ENCODE measurements at regions not wholly inside any gene's neighbourhood (a gene's known extent, or its start where the extent isn't known, plus 50 kb on each side); places are given as distances from the start of the nearest gene placed in this dataset.

- ATAC-seq (ENCODE audit: poor library complexity), result no peak
- DNase-seq, result no peak
- no peak for TF ChIP-seq CTCF (IDR thresholded peaks at IDR 0.05)
- H3K9me3 ChIP-seq (ENCODE audit: control insufficient read depth in 1 of 2, insufficient read depth in 1 of 2, low read length in 2 of 2), result peaks cover 0 to 4% of the 10 kb centered on the region in 2 experiments
- CTCF ChIA-PET, result no interaction called here
- Mint-ChIP-seq H3K4me3 (no peak overlapping the region), H3K27ac (no peak overlapping the region), H3K4me1 (ENCODE audit: low read depth) (no peaks in the 10 kb centered on the region), H3K9me3 (peaks cover 5% of the 10 kb centered on the region), H3K27me3 (no peaks in the 10 kb centered on the region), H3K36me3 (ENCODE audit: low read depth) (no peaks in the 10 kb centered on the region)
- intact Hi-C loops (cut with DNase I, micrococcal nuclease), result no loop called here
- H3K27ac ChIP-seq (ENCODE audit: low read depth in 1 of 2, low read length in 2 of 2), result no peak overlapping the region
- H3K36me3 ChIP-seq (ENCODE audit: insufficient read depth, low read length), result no peaks in the 10 kb centered on the region
- POLR2A ChIA-PET, result no interaction called here
- H3K4me3 ChIP-seq (ENCODE audit: low read length), result no peak overlapping the region
- no peaks in the 10 kb centered on the region for H3K4me1 ChIP-seq (ENCODE audit: insufficient read depth, low read length)
- H3K27me3 ChIP-seq (ENCODE audit: control insufficient read depth in 1 of 2, insufficient read depth in 2 of 2, low read length in 2 of 2), result no peaks in the 10 kb centered on the region
These were observed 421.1 kb downstream of the PTH2R start for GRCh38 chr2:208827549-208828221.

- TF ChIP-seq CTCF (IDR thresholded peaks at IDR 0.05), result no peak
- no peaks in the 10 kb centered on the region for H3K27me3 Mint-ChIP-seq
- no peaks in the 10 kb centered on the region for H3K4me1 Mint-ChIP-seq (ENCODE audit: low read depth)
- Histone ChIP-seq H3K27ac (ENCODE audit: low read depth in 1 of 2, low read length in 2 of 2) (no peak overlapping the region), H3K27me3 (ENCODE audit: control insufficient read depth in 1 of 2, insufficient read depth in 2 of 2, low read length in 2 of 2) (no peaks in the 10 kb centered on the region), H3K9me3 (ENCODE audit: control insufficient read depth in 1 of 2, insufficient read depth in 1 of 2, low read length in 2 of 2) (no peaks in the 10 kb centered on the region), H3K4me3 (ENCODE audit: low read length) (no peak overlapping the region), H3K4me1 (ENCODE audit: insufficient read depth, low read length) (no peaks in the 10 kb centered on the region), H3K36me3 (ENCODE audit: insufficient read depth, low read length) (no peaks in the 10 kb centered on the region)
- no peak overlapping the region for H3K4me3 Mint-ChIP-seq
- H3K27ac Mint-ChIP-seq, result no peak overlapping the region
- intact Hi-C loops (cut with DNase I, micrococcal nuclease), result no loop called here
- no peak for ATAC-seq (ENCODE audit: poor library complexity)
- H3K36me3 Mint-ChIP-seq (ENCODE audit: low read depth), result no peaks in the 10 kb centered on the region
- peaks cover 5% of the 10 kb centered on the region for H3K9me3 Mint-ChIP-seq
- ChIA-PET POLR2A (no interaction called here), CTCF (no interaction called here)
- no peak for DNase-seq
These were observed 423.6 kb downstream of the PTH2R start for GRCh38 chr2:208830203-208830602.

GRCh38 chr2:208847651-208848050 lies 441.1 kb downstream of the PTH2R start:
- no peaks in the 10 kb centered on the region for H3K36me3 Mint-ChIP-seq (ENCODE audit: low read depth)
- H3K4me3 Mint-ChIP-seq, result no peak overlapping the region

More at GRCh38 chr2:208847651-208848050, 441.1 kb downstream of the PTH2R start:
- ATAC-seq (ENCODE audit: poor library complexity), result no peak
- H3K4me3 ChIP-seq (ENCODE audit: low read length), result no peak overlapping the region
- H3K27ac ChIP-seq (ENCODE audit: low read depth in 1 of 2, low read length in 2 of 2), result no peak overlapping the region
- intact Hi-C loops (cut with DNase I, micrococcal nuclease), result no loop called here
- no peaks in the 10 kb centered on the region for H3K4me1 ChIP-seq (ENCODE audit: insufficient read depth, low read length)
- peaks cover 6% of the 10 kb centered on the region for H3K9me3 Mint-ChIP-seq
- ChIA-PET POLR2A (no interaction called here), CTCF (no interaction called here)
- no peak overlapping the region for H3K27ac Mint-ChIP-seq
- no peaks in the 10 kb centered on the region for H3K27me3 ChIP-seq (ENCODE audit: control insufficient read depth in 1 of 2, insufficient read depth in 2 of 2, low read length in 2 of 2)
- no peak for DNase-seq
- H3K9me3 ChIP-seq (ENCODE audit: control insufficient read depth in 1 of 2, insufficient read depth in 1 of 2, low read length in 2 of 2), result peaks cover 5 to 9% of the 10 kb centered on the region in 2 experiments
- no peaks in the 10 kb centered on the region for H3K27me3 Mint-ChIP-seq
- H3K36me3 ChIP-seq (ENCODE audit: insufficient read depth, low read length), result no peaks in the 10 kb centered on the region
- TF ChIP-seq CTCF (IDR thresholded peaks at IDR 0.05), result no peak
- no peaks in the 10 kb centered on the region for H3K4me1 Mint-ChIP-seq (ENCODE audit: low read depth)

Data from CD4-positive, alpha-beta T cell (primary cell).